BJ (cell line): ENCODE measurements at regions not wholly inside any gene's neighbourhood (a gene's known extent, or its start where the extent isn't known, plus 50 kb on each side); places are given as distances from the start of the nearest gene placed in this dataset.

Experiments used
- CTCF ChIA-PET: fragments of 350-600 bp; formaldehyde crosslinking; extraction: SDS; loops from one replicate; lab custom pipeline; 2021; ENCODE audit warnings: antibody characterized with exemption, inconsistent platforms; lab: Yijun Ruan, JAX
- POLR2A ChIA-PET: fragments of 300-600 bp; sonication (Branson Sonifier 250); formaldehyde crosslinking; extraction: SDS; loops from one replicate; lab custom pipeline; 2021; ENCODE audit warnings: antibody characterized with exemption; lab: Charles Lee
- DNase-seq: peaks from one replicate; pipeline ENCODE4 v3.0.0-alpha.2; 2011; ENCODE audit warnings: low read depth
- H3K27me3 ChIP-seq: 2 replicates; pipeline ENCODE4 v1.6.0; 2011; ENCODE audit warnings: low read length; ENCODE audit not compliant: control insufficient read depth, insufficient read depth
- H3K36me3 ChIP-seq: 2 replicates; pipeline ENCODE4 v1.5.1; 2011; ENCODE audit warnings: low read length; ENCODE audit not compliant: control insufficient read depth, insufficient read depth
- H3K4me3 ChIP-seq: 2 replicates; pipeline ENCODE4 v1.5.1; 2011; ENCODE audit warnings: low read depth, mild to moderate bottlenecking, control low read depth, low read length
- TF ChIP-seq, protein P1 (sequence below): IDR thresholded peaks from 2 replicates; pipeline ENCODE4 v1.5.1; 2011; ENCODE audit warnings: low read depth, mild to moderate bottlenecking, control low read depth, inconsistent platforms, low read length, moderate library complexity; ENCODE audit not compliant: insufficient read depth

DNA sequence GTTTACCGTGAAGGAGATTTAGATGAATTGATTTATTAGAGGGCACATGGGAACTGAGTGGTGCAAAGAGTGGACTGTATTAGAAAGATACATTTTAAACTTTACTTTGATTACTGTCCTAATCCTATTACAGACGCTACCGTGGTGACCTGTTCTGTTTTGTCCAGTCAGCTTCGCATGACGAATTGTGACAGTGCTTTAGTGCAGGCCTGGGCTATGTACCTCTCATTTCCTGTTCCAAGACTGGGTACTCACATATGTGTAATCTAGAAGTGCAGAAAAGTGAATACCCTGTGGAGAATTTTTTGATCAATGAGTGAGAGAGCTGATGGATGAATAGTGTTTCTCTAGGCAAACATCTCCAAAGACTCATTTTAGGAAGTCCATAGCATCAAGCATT lies 385.9 kb downstream of the ANXA1 start:
- POLR2A ChIA-PET: no interaction called here
- no peak for DNase-seq
- Histone ChIP-seq H3K27me3 (no peaks in the 10 kb centered on the region), H3K4me3 (no peak overlapping the region), H3K36me3 (no peaks in the 10 kb centered on the region)
- TF ChIP-seq, protein P1, sequence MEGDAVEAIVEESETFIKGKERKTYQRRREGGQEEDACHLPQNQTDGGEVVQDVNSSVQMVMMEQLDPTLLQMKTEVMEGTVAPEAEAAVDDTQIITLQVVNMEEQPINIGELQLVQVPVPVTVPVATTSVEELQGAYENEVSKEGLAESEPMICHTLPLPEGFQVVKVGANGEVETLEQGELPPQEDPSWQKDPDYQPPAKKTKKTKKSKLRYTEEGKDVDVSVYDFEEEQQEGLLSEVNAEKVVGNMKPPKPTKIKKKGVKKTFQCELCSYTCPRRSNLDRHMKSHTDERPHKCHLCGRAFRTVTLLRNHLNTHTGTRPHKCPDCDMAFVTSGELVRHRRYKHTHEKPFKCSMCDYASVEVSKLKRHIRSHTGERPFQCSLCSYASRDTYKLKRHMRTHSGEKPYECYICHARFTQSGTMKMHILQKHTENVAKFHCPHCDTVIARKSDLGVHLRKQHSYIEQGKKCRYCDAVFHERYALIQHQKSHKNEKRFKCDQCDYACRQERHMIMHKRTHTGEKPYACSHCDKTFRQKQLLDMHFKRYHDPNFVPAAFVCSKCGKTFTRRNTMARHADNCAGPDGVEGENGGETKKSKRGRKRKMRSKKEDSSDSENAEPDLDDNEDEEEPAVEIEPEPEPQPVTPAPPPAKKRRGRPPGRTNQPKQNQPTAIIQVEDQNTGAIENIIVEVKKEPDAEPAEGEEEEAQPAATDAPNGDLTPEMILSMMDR: no peak
- CTCF ChIA-PET: no interaction called here

GRCh38 chr9:73539881-73540390 lies 388.3 kb downstream of the ANXA1 start:
- TF ChIP-seq, protein P1: no peak
- Histone ChIP-seq H3K4me3 (no peak overlapping the region), H3K36me3 (no peaks in the 10 kb centered on the region), H3K27me3 (no peaks in the 10 kb centered on the region)
- POLR2A ChIA-PET: no interaction called here
- CTCF ChIA-PET: no interaction called here
- DNase-seq: no peak

- TF ChIP-seq, protein P1: no peak
- CTCF ChIA-PET: no interaction called here
- Histone ChIP-seq H3K36me3 (no peaks in the 10 kb centered on the region), H3K27me3 (no peaks in the 10 kb centered on the region), H3K4me3 (no peak overlapping the region)
- no peak for DNase-seq
- POLR2A ChIA-PET: no interaction called here
Measured at GRCh38 chr9:73541923-73542322, 390.3 kb downstream of the ANXA1 start.

DNA sequence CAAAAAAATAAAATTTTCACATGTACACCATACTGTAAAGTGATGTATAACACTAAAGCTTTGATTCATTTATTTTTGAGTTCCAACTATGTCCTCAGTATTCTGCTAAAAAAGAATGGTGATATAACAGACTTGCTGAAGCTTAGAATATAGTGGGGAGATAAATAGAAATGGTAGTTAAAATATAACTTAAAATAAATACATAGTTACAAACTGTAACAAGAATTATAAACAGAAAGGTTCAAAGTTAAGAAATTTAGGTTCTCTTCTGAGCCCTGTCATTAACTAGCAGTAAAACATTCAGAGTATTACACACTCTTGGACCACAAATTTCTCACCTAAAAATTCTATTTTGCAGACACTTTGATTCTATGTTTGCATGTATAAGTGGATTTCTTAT lies 392.1 kb downstream of the ANXA1 start:
- ChIA-PET CTCF (no interaction called here), POLR2A (no interaction called here)
- Histone ChIP-seq H3K27me3 (no peaks in the 10 kb centered on the region), H3K36me3 (no peaks in the 10 kb centered on the region), H3K4me3 (no peak overlapping the region)
- no peak for DNase-seq
- TF ChIP-seq, protein P1: no peak

DNA sequence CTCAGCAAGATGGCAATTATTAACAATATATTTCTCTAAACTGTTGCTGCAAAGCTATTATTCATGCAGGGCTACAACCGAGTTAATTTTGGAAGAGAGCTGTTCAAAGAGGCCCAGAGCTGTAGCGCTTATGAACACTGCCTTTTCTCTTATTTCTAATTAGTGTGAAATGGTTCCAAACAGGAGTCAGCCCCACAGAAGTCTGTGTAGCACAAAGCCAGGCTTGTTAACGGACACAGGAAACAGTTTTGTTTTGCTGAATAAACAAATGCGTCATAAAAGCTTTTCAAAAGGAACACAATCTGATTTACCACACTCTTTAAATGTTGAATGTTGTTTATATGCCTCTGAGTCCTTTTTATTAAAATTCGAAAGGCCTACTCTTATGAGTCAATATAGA lies 396.5 kb downstream of the ANXA1 start:
- POLR2A ChIA-PET: no interaction called here
- CTCF ChIA-PET: no interaction called here
- no peaks in the 10 kb centered on the region for H3K27me3 ChIP-seq

More for the DNA sequence above, 396.5 kb downstream of the ANXA1 start:
- TF ChIP-seq, protein P1: no peak
- DNase-seq: no peak
- Histone ChIP-seq H3K4me3 (no peak overlapping the region), H3K36me3 (no peaks in the 10 kb centered on the region)
